ENCODE measurements at regions not wholly inside any gene's neighbourhood (a gene's known extent, or its start where the extent isn't known, plus 50 kb on each side); places are given as distances from the start of the nearest gene placed in this dataset.

DNA sequence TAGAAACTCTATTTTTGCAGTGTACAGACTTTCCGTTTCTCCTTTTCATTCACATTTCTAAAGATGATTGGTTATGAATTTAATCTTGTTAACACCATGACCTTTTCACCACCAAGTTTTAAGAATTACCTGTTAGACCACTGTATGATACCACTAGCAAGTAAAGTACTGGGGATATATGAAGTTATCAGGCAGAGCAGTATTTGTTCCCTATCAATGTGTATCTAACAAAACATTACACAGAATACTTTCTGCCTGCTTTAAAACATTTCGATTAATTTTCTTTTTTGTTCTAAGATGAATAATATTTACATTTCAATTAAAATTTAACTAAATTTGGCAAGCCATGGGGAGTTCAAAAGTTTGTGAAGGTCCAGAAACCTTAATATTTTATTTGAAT, 49.9 kb upstream of the AHR start:
- Histone ChIP-seq H3K9me2 (replicated peaks; ENCODE audit: insufficient read depth, low read length) (no peaks in the 10 kb centered on the region; the same call in 1 of the 2 replicates), H2AFZ (ENCODE audit: low read depth, low read length, severe bottlenecking) (no peak overlapping the region), H3K36me3 (ENCODE audit: low read length) (no peaks in the 10 kb centered on the region), H3K27ac (ENCODE audit: low read depth, low read length) (no peak overlapping the region), H3K4me3 (ENCODE audit: insufficient read depth, low read length, poor library complexity, severe bottlenecking) (no peak overlapping the region), H3K4me2 (ENCODE audit: low read depth, low read length, poor library complexity, severe bottlenecking) (no peak overlapping the region), H3F3A (ENCODE audit: insufficient read depth) (no peaks in the 10 kb centered on the region), H3K27me3 (ENCODE audit: low read length) (no peaks in the 10 kb centered on the region), H4K20me1 (ENCODE audit: low read depth, low read length) (no peaks in the 10 kb centered on the region), H3K9me3 (ENCODE audit: insufficient read depth, low read length) (no peaks in the 10 kb centered on the region), H3K9ac (ENCODE audit: low read length) (no peak overlapping the region), H3K79me2 (ENCODE audit: insufficient read depth, low read length) (no peaks in the 10 kb centered on the region)
- no peak for TF ChIP-seq EZH2phosphoT487 (conservative IDR thresholded peaks at IDR 0.05; ENCODE audit: low read length)
- TF ChIP-seq CTCF (IDR thresholded peaks at IDR 0.05; ENCODE audit: insufficient read depth, low read length, poor library complexity, severe bottlenecking) = no peak
